ENCODE measurements at regions not wholly inside any gene's neighbourhood (a gene's known extent, or its start where the extent isn't known, plus 50 kb on each side); places are given as distances from the start of the nearest gene placed in this dataset.

GRCh38 chr12:25716842-25717241 lies 163.8 kb upstream of the LMNTD1 start:
- DNase-seq, result peak; percentile 25

GRCh38 chr12:25717552-25717951 lies 164.5 kb upstream of the LMNTD1 start:
- DNase-seq, result no peak

GRCh38 chr12:25718081-25718731 lies 165.1 kb upstream of the LMNTD1 start:
- DNase-seq, result no peak

GRCh38 chr12:25719505-25719904 lies 166.4 kb upstream of the LMNTD1 start:
- DNase-seq, result peak; percentile 35

GRCh38 chr12:25723336-25723735 lies 170.3 kb upstream of the LMNTD1 start:
- peak; percentile 58 for DNase-seq

GRCh38 chr12:25723921-25724491 lies 170.9 kb upstream of the LMNTD1 start:
- DNase-seq, result peak; percentile 92

- DNase-seq, result peak; percentile 44
Measured at GRCh38 chr12:25725470-25725869, 172.4 kb upstream of the LMNTD1 start.

GRCh38 chr12:25725931-25726330 lies 172.8 kb upstream of the LMNTD1 start:
- DNase-seq, result peak; percentile 82

- no peak for DNase-seq
Measured at GRCh38 chr12:25728056-25728595, 175.0 kb upstream of the LMNTD1 start.

GRCh38 chr12:25730489-25731349 lies 177.6 kb upstream of the LMNTD1 start:
- DNase-seq, result no peak

- DNase-seq, result no peak
Measured at GRCh38 chr12:25733541-25733940, 180.5 kb upstream of the LMNTD1 start.

GRCh38 chr12:25734529-25735180 lies 181.6 kb upstream of the LMNTD1 start:
- no peak for DNase-seq

- no peak for DNase-seq
Measured at GRCh38 chr12:25740617-25741016, 187.5 kb upstream of the LMNTD1 start.

- DNase-seq, result no peak
Measured at GRCh38 chr12:25741917-25742316, 188.8 kb upstream of the LMNTD1 start.

- DNase-seq, result peak; percentile 39
Measured at GRCh38 chr12:25743679-25744215, 190.7 kb upstream of the LMNTD1 start.

GRCh38 chr12:25744313-25744712 lies 191.2 kb upstream of the LMNTD1 start:
- peak; percentile 47 for DNase-seq

- DNase-seq, result no peak
Measured at GRCh38 chr12:25745281-25745680, 192.2 kb upstream of the LMNTD1 start.

GRCh38 chr12:25746131-25746530 lies 193.0 kb upstream of the LMNTD1 start:
- no peak for DNase-seq

GRCh38 chr12:25752710-25753309 lies 199.7 kb upstream of the LMNTD1 start:
- no peak for DNase-seq

- no peak for DNase-seq
Measured at GRCh38 chr12:25755136-25755970, 202.3 kb upstream of the LMNTD1 start.

- DNase-seq, result no peak
Measured at GRCh38 chr12:25755971-25756260, 202.6 kb upstream of the RASSF8 start.
